ENCODE measurements at regions not wholly inside any gene's neighbourhood (a gene's known extent, or its start where the extent isn't known, plus 50 kb on each side); places are given as distances from the start of the nearest gene placed in this dataset.

- no peak overlapping the region for H3K9ac ChIP-seq (ENCODE audit: low read depth in 1 of 2, low read length in 2 of 2)
- no peaks in the 10 kb centered on the region for H3K9me3 ChIP-seq (ENCODE audit: control insufficient read depth in 4 of 4, low read length in 3 of 4)
- 96% methylated on average over 3 of the region's 3 CpGs for WGBS
- no peaks in the 10 kb centered on the region for H3K36me3 ChIP-seq (ENCODE audit: control insufficient read depth in 4 of 4, insufficient read depth in 3 of 4, low read depth in 1 of 4, low read length in 3 of 4)
- H3K4me1 ChIP-seq (ENCODE audit: control insufficient read depth in 4 of 4, insufficient read depth in 4 of 4, low read length in 3 of 4), result no peaks in the 10 kb centered on the region
- no peak for DNase-seq (ENCODE audit: low spot score)
- H3K27me3 ChIP-seq (ENCODE audit: control insufficient read depth in 4 of 4, insufficient read depth in 4 of 4, low read length in 3 of 4), result no peaks in the 10 kb centered on the region
- no peak overlapping the region for H3K27ac ChIP-seq (ENCODE audit: low read depth in 1 of 2, low read length in 2 of 2)
- H3K4me3 ChIP-seq (ENCODE audit: low read depth in 1 of 3, low read length in 3 of 3), result no peak overlapping the region
- TF ChIP-seq SP1 (IDR thresholded peaks at IDR 0.05) (no peak), FOXA1 (IDR thresholded peaks at IDR 0.05) (no peak), NR2F2 (IDR thresholded peaks at IDR 0.05) (no peak), CTCF (IDR thresholded peaks at IDR 0.05; ENCODE audit: low read depth, low read length, missing input control) (no peak), RXRA (IDR thresholded peaks at IDR 0.05) (no peak), ZBTB33 (IDR thresholded peaks at IDR 0.05) (no peak), RAD21 (IDR thresholded peaks at IDR 0.05) (no peak), HNF4G (IDR thresholded peaks at IDR 0.05) (no peak), EGR1 (IDR thresholded peaks at IDR 0.05; ENCODE audit: low read depth in 2 of 2) (no peak), FOXA2 (IDR thresholded peaks at IDR 0.05) (no peak), REST (IDR thresholded peaks at IDR 0.05) (no peak), TAF1 (conservative IDR thresholded peaks at IDR 0.05) (no peak), YY1 (IDR thresholded peaks at IDR 0.05) (no peak)
These were observed 295.4 kb downstream of the ZEB2 start for GRCh38 chr2:144224472-144224871.

- Histone ChIP-seq H3K27me3 (ENCODE audit: control insufficient read depth in 4 of 4, insufficient read depth in 4 of 4, low read length in 3 of 4) (no peaks in the 10 kb centered on the region), H3K4me3 (ENCODE audit: low read depth in 1 of 3, low read length in 3 of 3) (no peak overlapping the region), H3K4me1 (ENCODE audit: control insufficient read depth in 4 of 4, insufficient read depth in 4 of 4, low read length in 3 of 4) (peaks cover 0 to 6% (median 0%) of the 10 kb centered on the region in 4 donors), H3K36me3 (ENCODE audit: control insufficient read depth in 4 of 4, insufficient read depth in 3 of 4, low read depth in 1 of 4, low read length in 3 of 4) (no peaks in the 10 kb centered on the region), H3K9me3 (ENCODE audit: control insufficient read depth in 4 of 4, low read length in 3 of 4) (no peaks in the 10 kb centered on the region), H3K27ac (ENCODE audit: low read depth in 1 of 2, low read length in 2 of 2) (no peak overlapping the region), H3K9ac (ENCODE audit: low read depth in 1 of 2, low read length in 2 of 2) (no peak overlapping the region)
- no peak for DNase-seq (ENCODE audit: low spot score)
- WGBS, result 97% methylated on average over 1 of the region's 1 CpG
- TF ChIP-seq EGR1 (IDR thresholded peaks at IDR 0.05; ENCODE audit: low read depth in 2 of 2), result no peak
- TF ChIP-seq GABPA (IDR thresholded peaks at IDR 0.05 in 1 of 2, conservative IDR thresholded peaks at IDR 0.05 in 1 of 2), result no peak
- TF ChIP-seq FOXA2 (IDR thresholded peaks at IDR 0.05), result no peak
- no peak for TF ChIP-seq FOXA1 (IDR thresholded peaks at IDR 0.05)
- TF ChIP-seq ZBTB33 (IDR thresholded peaks at IDR 0.05), result no peak
- no peak for TF ChIP-seq CTCF (IDR thresholded peaks at IDR 0.05; ENCODE audit: low read depth, low read length, missing input control)
- no peak for TF ChIP-seq JUND (IDR thresholded peaks at IDR 0.05)
- no peak for TF ChIP-seq TAF1 (conservative IDR thresholded peaks at IDR 0.05)
- no peak for TF ChIP-seq REST (IDR thresholded peaks at IDR 0.05)
- TF ChIP-seq HNF4G (IDR thresholded peaks at IDR 0.05), result no peak
- no peak for TF ChIP-seq HNF4A (conservative IDR thresholded peaks at IDR 0.05)
These were observed 299.9 kb downstream of the ZEB2 start for GRCh38 chr2:144219979-144220378.
